ENCODE measurements at regions not wholly inside any gene's neighbourhood (a gene's known extent, or its start where the extent isn't known, plus 50 kb on each side); places are given as distances from the start of the nearest gene placed in this dataset.
"Not testable (repeated sequence)": the region's sequence is repeated elsewhere in the genome, so short reads cannot be mapped to it uniquely, and the experiment has no call there.

DNA sequence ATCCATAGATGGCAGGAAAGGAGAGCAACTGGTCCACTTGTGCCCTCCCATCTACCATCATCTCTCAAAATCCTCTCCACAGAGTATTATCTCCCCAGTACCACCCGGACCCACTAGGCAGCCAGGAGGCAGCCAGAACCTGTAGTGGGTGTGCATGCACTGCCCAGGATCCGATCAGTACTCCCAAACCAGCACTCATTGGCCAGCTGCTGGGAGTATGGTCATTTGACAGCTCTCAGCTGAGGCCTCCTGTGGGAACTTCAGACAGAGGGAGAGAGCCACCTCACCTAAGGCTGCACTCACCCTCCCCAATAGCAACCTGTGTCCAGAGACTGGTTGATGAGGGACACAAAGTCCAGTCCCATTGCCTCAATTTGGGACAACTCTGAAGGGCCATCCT, 286.0 kb downstream of the TRIM36 start:
- no peaks in the 10 kb centered on the region for H3K36me3 ChIP-seq
- 57 to 87% methylated on average over 2 of the region's 2 CpGs for WGBS, 2 donors

DNA sequence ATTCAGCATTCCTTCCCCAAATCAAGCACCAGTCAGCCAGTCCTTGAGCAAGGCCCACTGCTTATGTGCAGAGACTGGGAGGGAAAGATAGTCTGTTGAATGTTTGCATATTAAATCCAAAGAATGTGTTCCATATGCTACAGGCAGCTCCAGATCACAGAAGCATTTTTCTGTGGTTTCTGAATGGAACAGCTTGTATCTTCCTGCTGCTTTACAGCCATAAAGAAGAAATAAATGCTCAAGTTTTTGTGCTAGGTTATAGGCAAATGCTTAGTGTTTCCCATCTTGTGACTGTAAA, 310.3 kb downstream of the TRIM36 start:
- Histone ChIP-seq H3K36me3 (no peaks in the 10 kb centered on the region), H3K9me3 (no peaks in the 10 kb centered on the region), H3K27ac (no peak overlapping the region), H3K4me3 (replicated peaks in 1 of 3) (no peak overlapping the region), H3K4me1 (no peaks in the 10 kb centered on the region), H3K27me3 (no peaks in the 10 kb centered on the region)
- intact Hi-C loops (cut with DNase I) = no loop called here
- TF ChIP-seq, protein P1, sequence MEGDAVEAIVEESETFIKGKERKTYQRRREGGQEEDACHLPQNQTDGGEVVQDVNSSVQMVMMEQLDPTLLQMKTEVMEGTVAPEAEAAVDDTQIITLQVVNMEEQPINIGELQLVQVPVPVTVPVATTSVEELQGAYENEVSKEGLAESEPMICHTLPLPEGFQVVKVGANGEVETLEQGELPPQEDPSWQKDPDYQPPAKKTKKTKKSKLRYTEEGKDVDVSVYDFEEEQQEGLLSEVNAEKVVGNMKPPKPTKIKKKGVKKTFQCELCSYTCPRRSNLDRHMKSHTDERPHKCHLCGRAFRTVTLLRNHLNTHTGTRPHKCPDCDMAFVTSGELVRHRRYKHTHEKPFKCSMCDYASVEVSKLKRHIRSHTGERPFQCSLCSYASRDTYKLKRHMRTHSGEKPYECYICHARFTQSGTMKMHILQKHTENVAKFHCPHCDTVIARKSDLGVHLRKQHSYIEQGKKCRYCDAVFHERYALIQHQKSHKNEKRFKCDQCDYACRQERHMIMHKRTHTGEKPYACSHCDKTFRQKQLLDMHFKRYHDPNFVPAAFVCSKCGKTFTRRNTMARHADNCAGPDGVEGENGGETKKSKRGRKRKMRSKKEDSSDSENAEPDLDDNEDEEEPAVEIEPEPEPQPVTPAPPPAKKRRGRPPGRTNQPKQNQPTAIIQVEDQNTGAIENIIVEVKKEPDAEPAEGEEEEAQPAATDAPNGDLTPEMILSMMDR (IDR thresholded peaks at IDR 0.05) = no peak
- TF ChIP-seq POLR2A (IDR thresholded peaks at IDR 0.05) = no peak
- DNase-seq = no peak

More for the DNA sequence above, 286.0 kb downstream of the TRIM36 start:
- Histone ChIP-seq H3K4me3 (replicated peaks in 1 of 3) (no peak overlapping the region), H3K4me1 (no peaks in the 10 kb centered on the region), H3K27ac (no peak overlapping the region), H3K9me3 (no peaks in the 10 kb centered on the region), H3K27me3 (no peaks in the 10 kb centered on the region)
- no peak for DNase-seq
- intact Hi-C loops (cut with DNase I) = no loop called here
- no peak for TF ChIP-seq POLR2A (IDR thresholded peaks at IDR 0.05)
- TF ChIP-seq, protein P1 (IDR thresholded peaks at IDR 0.05) = no peak

DNA sequence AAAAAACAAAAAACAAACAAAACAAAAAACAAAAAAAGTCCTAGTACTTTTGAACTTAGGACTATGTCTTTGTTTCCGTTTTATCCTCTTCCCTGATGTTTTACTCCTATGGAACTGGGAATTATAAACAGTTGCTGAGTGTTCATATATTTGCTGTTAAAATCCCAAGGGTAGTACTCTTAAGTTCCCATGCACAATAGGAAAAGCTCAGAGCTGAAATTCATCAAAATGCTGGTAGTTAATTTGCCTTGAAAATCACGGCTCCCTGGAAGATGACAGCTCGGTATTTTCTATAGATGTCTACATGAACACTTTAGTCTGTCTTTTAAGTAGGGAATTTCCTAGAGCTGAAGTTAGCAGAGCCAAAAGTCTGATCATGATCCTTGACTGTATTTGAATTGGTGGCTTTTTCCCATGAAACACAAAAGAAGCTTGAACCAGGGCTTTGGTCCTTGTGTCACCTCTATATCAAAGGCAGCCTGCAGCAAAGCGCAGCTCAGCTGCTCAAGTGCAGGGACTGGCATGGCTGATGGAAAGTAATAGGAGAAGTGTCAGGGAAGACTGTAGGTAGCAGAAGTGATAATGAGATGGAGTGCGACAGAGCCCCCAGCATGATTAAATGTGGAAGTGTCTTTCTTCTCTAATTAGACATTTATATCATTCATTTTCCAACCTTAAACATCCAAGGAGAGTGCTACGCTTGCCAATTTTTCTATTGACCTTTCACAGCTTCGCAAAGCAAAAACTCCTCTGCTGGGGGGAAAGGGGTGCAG, 310.9 kb downstream of the TRIM36 start:
- intact Hi-C loops (cut with DNase I) = no loop called here
- no peak overlapping the region for H3K4me3 ChIP-seq (replicated peaks in 1 of 3)
- no peaks in the 10 kb centered on the region for H3K4me1 ChIP-seq
- H3K27me3 ChIP-seq = no peaks in the 10 kb centered on the region
- no peak for TF ChIP-seq POLR2A (IDR thresholded peaks at IDR 0.05)
- TF ChIP-seq, protein P1 (IDR thresholded peaks at IDR 0.05) = no peak
- no peak for DNase-seq
- 82 to 83% methylated on average over 7 of the region's 7 CpGs for WGBS, 2 donors
- H3K27ac ChIP-seq = no peak overlapping the region
- H3K36me3 ChIP-seq = no peaks in the 10 kb centered on the region
- no peaks in the 10 kb centered on the region for H3K9me3 ChIP-seq

DNA sequence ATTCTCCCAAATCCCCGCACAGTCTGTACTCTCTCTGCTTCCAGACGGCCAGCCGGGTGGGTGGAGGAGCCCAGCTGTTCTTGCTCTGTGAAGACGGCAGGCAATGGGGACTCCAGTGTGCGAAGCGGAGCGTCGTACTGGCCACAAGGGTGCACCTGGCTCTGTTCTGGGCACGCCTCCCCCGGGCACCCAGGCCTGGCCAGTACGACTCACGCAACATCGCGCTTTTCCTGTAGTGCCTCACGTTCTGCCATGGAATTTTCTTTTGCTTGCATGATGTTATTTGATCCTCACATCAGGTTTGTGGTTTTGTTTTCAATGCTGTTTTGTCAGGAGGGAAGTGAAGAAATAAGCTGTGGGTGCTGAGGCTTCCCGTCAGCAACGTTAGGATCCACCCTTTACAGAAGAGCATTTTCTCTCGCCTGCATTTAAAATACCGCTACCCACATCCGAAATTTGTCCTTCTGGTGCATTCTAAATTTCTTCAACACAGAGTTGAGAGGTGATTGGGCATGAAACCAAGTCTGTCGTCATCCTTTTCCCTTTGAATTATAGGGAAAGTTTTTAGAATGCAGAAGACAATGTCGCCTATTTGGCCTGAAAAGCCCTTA, 311.7 kb downstream of the TRIM36 start:
- Histone ChIP-seq H3K27ac (no peak overlapping the region), H3K27me3 (no peaks in the 10 kb centered on the region), H3K36me3 (no peaks in the 10 kb centered on the region), H3K4me1 (no peaks in the 10 kb centered on the region), H3K9me3 (no peaks in the 10 kb centered on the region), H3K4me3 (replicated peaks in 1 of 3) (no peak overlapping the region)
- TF ChIP-seq, protein P1 (IDR thresholded peaks at IDR 0.05) = no peak
- TF ChIP-seq POLR2A (IDR thresholded peaks at IDR 0.05) = no peak
- DNase-seq = no peak
- intact Hi-C loops (cut with DNase I) = no loop called here
- WGBS, 2 donors = 47 to 80% methylated on average over 22 of the region's 22 CpGs

DNA sequence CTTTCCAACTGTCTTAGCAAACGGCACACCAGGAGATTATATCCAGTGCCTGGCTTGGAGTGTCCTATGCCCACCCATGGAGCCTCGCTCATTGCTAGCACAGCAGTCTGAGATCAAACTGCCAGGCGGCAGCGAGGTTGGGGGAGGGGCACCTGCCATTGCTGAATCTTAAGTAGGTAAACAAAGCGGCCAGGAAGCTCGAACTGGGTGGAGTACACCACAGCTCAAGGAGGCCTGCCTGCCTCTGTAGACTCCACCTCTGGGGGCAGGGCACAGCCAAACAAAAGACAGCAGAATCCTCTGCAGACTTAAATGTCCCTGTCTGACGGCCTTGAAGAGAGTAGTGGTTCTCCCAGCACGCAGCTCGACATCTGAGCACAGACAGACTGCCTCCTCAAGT, 325.0 kb downstream of the TRIM36 start:
- H3K36me3 ChIP-seq; H3K27ac ChIP-seq; H3K9me3 ChIP-seq; DNase-seq; H3K27me3 ChIP-seq; H3K4me3 ChIP-seq (replicated peaks in 1 of 3); intact Hi-C loops (cut with DNase I); H3K4me1 ChIP-seq: not testable (repeated sequence)
- WGBS, 2 donors = 83 to 85% methylated on average over 8 to 9 of the region's 9 CpGs
